GM21825 (cell line): ENCODE measurements at regions not wholly inside any gene's neighbourhood (a gene's known extent, or its start where the extent isn't known, plus 50 kb on each side); places are given as distances from the start of the nearest gene placed in this dataset.
"Not testable (repeated sequence)": the region's sequence is repeated elsewhere in the genome, so short reads cannot be mapped to it uniquely, and the experiment has no call there.

Experiments
- ATAC-seq: cut with Tn5 transposase; IDR thresholded peaks from one replicate; pipeline ENCODE4 v1.9.1; 2021; ENCODE audit warnings: mild to moderate bottlenecking, moderate library complexity; ENCODE audit not compliant: unreplicated experiment

DNA sequence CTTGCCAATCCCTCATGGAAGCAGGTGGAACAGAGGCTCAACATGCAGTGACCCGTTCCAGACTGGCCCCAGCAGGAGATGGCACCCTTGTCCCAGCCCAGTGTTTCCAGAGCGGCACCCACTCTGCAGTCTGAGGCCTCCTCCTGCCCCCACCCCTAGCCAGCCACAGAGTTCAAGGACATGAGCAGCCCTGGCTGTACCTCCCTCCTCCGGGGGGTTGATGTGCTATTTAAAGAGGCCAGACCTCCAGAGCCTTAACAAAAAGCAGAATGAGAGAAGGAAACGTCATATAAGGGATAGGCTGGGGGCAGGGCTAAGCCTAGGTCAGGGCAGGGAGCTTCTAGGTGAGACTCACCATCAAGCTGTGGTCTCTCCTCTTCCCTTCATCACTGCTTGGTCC, 115.7 kb upstream of the NANOS1 start:
- no peak for ATAC-seq

DNA sequence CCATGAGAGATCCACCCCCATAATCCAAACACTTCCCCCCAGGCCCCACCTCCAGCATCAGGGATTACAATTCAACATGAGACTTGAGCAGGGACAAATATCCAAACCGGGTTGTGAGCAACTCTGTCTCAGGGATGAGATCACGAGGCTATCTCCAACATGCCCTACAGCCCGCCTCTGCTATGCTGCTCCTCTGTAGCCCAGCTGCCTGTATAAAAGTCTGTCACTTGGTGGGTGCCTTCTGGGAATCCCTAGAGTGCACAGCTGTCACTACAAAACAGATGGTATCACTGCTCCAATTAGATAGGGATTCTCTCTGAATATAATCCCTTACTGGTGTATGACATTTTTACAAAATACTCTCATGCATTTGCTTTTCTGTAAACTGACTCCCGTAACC, 114.9 kb upstream of the NANOS1 start:
- no peak for ATAC-seq

DNA sequence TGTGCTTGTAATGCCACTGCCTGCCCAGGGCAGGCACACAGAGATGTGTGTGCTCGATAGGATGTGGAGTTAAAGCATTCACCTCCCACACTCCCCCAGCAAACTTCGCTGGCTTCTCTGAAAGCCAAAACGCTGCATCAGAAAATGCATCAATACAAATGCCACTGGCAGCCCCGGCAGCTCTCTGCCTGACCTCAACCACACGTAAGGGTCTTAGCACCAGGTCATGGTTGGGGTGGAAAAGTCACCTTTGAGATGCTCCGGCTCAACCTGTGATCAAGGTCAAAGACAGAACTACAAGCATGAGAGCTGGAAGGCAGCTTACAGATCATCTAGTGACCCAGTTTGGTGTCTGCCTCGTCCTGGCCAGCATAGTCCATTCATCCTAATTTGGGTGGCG, 114.4 kb upstream of the NANOS1 start:
- ATAC-seq: no peak

DNA sequence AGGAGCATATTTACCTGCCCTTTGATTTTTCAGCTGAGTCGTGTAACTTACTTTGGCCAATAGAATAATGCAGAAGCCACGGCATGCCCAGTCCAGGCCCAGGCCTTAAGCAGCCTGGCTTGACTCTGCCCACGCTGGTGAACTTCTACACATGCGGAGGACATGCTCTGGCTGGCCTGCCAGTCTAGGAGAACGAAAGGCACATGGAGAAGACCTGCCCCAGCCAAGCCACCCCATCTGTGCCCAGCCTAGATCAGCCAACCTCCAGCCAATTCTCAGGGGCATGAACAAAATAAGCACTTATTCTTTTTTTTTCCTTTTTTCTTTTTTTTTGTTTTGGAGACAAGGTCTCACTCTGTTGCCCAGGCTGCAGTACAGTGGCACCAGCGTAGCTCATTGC, 112.7 kb upstream of the NANOS1 start:
- ATAC-seq: no peak

DNA sequence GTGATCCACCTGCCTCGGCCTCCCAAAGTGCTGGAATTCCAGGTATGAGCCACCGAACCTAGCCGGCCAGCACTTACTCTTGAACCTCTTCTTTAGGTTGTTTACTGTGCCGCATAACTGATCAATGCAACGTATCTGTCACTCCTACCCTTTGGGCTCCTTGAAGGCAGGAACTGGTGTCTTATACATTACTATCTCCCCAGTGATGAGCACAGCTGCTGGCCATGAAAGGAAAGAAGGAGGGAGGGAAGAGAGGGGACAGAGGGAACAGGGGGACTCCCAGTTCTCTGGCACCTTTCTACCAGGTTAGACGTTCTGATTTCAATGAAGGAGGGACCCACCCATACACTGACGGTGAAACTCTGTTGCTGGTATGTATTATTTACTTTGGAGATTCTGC, 111.8 kb upstream of the NANOS1 start:
- no peak for ATAC-seq

DNA sequence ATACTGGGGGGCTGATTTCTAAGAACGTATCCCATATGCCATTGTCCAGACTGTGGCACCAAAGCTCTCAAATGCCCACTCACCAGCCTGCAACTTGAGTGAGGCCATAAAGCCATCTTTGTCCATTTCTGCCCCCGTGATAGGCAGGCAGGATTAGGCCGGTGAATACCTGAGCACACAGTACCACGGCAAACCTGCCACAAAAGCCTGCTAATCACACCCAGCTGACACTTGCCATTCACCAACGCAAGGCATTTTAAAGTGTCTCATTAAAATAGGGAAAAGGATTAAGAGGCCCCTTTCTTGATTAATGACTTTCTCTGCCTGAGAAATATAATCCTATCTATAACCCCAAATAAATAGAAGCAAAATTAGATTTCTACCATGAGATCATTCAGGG, 111.4 kb upstream of the NANOS1 start:
- no peak for ATAC-seq

DNA sequence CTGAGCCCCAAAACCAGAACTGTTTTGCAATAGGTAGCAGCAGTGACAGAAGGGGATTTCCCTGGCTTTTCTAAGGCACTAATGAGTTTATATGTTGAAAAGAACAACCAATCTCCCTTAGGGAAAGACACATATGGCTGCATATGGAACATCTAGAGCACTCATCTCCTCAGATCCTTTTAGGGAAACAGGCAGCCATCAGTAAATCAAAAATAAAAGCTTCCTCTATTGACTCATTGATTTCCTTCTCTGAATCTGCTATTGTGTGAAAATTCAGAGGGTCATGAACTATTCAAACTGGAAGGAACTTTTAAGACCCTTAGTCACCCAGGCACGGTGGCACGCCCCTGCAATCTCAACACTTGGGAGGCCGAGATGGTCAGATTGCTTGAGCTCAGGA, 110.9 kb upstream of the NANOS1 start:
- ATAC-seq: no peak

DNA sequence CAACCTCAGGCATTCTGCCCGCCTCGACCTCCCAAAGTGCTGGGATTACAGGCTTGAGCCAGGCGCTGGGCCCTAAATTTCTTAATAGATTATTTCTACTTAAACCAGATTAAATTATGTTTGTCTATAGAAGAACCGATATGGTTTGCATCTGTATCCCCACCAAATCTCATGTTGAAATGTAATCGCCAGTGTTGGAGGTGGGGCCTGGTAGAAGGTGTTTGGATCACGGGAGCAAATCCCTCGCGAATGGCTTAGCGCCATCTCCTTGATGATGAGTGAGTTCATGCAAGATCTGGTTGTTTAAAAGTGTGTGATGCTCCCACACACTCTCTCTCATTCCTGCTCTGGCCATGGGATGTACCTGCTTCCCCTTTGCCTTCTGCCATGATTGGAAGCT, 109.3 kb upstream of the NANOS1 start:
- no peak for ATAC-seq

DNA sequence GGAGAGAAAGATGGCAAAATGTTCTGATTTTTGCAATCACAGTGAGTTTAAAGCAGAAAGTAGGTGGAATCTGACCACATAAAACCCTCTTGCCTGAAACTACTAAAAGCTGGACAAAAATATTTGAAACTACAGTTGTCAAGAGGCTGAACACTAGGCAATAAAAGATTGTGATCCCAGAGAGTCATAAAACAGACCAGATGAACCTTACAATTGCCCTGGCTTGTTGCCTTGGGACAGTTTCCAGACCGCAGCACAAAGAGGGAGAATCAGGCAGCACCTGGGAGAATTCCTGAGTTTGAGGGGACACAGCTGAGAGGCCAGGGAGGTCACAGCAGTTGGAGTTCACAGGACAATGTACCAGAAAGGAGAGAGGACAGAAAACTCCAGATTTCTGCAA, 107.3 kb upstream of the NANOS1 start:
- ATAC-seq: no peak

DNA sequence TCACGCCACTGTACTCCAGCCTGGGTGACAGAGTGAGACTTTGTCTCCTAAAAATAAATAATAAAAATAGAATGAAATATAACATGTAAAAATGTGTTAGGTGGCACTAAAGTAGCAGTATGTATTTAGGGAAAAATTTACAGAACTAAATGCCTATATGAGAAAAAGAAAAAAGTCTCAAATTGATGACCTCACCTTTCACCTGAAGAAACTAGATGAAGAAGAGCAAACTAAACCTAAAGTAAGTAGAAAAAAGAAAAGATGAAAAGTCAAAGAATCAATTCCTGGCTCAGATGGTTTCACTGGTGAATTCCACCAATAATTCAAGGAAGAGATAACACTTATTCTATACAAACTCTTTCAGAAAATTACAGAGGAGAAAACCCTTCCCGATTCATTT, 106.5 kb upstream of the NANOS1 start:
- ATAC-seq: no peak

DNA sequence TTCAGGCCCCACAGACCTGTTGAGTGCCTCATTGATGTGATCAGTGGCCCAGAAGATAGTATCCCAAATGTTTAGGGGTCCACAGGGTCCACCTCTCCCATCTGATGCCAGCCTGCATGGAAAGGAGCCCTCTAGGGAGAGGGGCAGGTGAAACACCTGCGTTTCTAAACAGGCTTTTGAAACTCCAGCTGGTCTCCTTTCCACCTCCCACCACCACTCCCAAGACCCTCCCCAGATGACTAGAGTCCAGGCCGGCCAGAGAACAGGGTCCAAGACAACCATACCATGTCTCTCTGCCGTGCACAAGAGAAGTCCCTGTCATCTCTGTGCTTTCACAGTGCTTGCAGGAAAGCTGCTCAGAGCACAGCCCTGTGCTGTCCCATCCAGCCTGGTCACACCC, 105.0 kb upstream of the NANOS1 start:
- no peak for ATAC-seq

DNA sequence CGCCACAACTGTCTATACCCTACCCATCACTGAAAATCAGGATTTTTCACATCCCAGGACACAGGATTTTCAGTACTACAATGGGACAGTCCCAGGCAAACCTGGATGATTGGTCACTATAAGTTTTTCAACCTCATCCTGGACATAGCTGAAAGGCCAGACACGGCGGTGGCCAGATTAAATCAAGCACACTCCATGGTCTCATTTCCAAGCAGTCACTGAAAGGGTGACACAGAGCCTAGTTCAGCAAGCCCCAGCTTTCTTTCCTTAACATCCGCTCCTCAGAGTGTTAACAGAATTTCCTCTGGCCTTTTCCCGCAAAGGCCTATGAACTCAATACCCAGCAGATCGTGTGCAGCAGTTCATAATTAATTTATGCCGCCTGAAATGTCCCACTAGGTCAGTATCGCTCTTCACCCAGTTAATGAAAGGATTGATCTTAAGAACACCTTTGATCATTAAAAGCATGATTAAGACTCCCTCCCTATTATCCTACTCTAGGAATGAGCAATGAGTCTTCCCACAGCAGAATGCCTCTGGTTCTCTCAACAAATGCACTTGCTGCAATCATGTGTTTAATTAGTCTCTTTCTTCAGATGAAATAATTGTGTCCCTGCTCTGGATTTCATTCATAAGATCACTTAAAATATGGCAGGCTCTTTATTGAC, 104.0 kb upstream of the NANOS1 start:
- no peak for ATAC-seq

DNA sequence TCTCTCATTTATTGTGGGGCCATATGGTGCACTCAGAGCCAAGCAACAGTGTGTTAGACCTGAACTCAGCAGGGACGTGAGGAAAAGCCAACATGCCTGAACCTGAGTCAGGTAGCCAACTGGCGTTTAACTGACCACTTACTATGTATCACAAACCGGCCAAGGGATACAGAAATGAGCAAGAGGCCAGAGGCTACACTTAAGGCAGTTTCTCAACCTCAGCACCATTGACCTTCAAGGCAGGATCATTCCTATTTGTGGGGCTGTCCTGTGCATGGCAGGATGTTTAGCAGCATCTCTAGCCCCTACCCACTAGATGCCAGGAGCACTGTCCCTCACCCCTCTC, 103.5 kb upstream of the NANOS1 start:
- ATAC-seq: no peak

DNA sequence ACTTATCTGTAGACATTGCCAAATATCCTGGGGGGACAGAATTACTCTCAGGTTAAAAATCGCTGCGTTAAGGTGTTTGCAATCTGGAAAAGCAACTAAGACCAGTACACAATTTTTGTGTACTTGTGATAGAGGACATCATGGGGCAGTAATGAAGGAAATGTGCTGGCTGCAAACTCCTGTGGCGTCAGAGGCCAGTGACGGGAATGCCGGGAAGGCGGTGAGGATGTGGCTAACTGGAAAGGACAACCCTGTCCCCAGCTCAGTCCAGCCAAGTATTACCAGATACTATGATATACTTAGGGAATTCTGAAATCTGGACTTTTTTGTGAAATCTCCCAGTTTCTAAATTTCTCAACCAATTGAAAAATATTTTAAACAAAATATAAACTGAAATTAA, 103.1 kb upstream of the NANOS1 start:
- no peak for ATAC-seq

DNA sequence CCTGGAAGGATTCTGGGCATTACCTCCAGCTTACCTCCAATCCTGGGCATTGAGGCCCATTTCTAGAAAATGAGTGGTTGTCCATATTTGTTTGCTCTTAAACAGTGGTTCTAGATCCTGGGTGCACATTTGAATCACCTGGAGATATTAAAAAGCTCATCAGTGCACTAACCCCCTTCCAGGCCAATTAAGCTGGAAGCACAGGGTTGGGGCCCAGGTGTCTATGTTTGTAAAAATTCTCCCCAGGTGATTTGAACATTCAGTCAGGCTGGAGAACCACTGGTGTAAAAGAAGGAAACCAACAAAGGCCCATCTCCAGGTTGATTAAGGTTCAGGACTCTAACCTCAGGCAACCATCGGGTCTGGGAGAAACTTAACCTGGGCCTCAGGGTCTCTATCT, 102.6 kb upstream of the NANOS1 start:
- no peak for ATAC-seq

DNA sequence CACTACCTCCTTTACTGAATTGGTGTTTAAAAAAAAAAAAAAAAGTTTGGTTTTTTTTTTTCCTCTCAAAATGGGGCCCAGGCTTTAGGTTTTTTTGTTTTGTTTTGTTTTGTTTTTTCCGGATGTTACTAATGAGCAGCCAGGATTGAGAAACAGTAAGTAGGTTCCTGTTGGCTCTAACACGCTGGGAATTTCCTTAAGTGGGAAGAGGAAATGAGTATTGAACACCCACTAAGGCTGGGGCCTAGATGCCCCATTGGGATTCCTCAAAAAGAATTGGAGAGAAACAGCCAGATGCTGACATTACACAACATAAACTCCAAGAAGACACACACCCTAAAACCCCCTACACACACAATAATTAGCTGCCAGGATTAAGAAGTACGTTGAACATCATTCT, 102.2 kb upstream of the NANOS1 start:
- ATAC-seq: no peak

DNA sequence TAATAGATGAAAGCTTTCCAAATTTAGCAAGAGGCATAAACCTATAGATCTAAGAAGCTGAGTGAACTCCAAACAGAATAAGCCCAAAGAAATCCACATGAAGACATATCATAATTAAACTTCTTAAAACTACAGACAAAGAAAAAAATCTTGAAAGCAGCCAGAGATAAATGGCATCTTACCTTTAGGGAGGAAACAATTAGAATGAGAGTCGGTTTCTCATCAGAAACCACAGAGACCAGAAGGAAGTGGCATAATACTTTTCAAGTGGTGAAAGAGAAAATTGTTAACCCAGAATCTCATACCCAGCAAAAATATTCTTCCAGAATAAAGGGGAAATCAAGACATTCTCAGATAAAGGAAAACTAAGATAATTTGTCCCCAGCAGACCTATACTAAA, 98.9 kb upstream of the NANOS1 start:
- no peak for ATAC-seq

DNA sequence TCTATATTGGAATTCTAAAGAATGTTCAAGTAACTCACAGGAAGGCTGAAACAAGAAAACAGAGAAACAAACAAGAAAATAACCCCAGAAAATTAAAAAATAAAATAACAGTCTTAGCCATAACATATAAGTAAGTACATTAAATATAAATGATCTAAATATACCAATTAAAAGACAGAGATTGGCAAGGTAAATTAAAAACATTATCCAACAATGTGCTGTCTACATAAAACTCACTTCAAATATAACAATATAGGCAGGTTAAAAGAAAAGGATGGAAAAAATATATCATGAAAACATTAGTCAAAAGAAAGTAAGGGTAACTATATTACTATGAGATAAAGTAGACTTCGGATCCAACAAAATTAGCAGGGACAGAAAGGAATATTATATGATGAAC, 98.1 kb upstream of the NANOS1 start:
- ATAC-seq: no peak

DNA sequence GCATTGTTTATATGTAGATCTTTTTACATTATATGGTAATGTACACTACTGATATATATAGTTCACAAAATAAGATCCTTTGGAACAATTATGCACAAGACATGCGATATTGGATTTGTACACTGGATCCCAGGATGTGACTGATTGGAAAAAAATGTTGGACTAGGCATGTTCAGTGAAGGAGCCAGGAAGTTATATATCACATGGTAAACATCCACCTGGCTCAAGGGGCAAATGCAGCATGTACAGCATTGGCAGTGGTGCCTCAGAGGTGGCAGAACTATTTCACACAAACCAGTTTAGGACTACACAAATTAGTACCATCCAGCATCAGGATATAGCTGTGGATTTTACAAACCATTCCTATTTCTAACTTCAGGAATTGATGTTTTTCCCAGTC, 97.4 kb upstream of the NANOS1 start:
- not testable (repeated sequence) for ATAC-seq

DNA sequence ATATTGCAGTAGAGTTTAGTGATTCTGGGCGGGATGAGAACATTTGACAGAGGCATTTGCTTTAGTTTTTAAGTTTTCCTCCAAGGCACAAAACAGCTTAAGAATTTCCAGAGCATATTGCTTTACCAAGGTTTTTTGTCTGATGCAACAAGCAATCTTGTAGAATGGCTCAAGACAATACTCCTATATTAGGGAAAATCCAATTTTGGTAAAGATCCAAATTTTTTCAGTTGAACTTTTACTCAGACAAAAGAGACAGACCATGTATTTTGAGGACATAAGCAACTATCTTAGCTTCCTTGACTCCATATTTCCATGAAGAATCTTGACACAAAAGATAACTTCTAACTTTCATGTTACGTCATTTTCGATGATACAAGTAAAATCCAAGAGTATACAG, 92.3 kb upstream of the NANOS1 start:
- ATAC-seq: no peak

DNA sequence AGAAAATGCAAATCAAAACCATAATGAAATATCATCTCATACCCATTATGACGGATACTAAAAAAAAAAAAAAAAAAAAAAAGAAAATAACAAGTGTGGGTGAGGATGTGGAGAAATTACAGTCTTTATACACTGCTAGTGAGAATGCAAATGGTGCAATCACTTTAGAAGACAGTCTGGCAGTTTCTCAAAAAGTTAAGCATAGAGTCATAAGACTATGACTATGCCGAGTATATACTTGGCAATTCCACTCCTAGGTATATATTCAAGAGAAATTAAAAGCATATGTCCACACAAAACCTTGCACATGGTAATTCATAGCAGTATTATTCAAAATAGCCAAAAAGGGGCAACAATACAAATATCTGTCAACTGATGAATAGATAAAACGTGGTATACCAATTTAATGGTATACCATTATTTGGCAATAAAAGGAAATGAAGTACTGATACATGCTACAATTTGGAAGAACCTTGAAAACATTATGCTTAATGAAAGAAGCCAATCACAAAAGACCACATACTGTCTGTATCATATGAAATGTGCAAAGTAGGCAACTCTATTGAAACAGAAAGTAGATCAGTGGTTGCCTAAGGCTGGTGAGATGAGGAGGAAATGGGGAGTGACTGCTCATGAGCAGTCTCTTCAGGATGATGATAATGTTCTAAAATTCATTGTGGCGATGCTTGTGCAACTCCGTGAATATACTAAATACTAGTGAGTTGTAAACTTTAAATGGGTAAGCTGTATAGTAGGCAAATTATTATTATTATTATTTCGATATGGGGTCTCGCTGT, 90.1 kb upstream of the NANOS1 start:
- ATAC-seq: no peak

DNA sequence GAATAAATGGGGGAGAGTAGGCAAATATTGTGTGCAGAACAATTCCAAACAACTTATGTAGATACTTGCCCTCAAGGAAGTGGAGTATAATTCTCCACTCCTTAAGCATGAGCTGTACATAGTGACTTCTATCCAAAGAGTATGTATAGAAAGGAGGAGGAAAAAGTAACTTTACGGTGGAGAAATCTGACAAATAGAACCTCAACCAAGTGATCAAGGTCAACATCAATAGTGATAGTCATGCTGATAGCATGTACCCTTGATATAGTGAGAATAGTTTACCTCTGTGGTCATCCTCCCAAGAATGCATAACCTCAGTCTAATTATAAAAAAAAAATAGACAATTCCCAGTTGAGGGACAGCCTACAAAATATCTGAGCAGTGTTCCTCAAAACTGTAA, 89.1 kb upstream of the NANOS1 start:
- ATAC-seq: no peak

DNA sequence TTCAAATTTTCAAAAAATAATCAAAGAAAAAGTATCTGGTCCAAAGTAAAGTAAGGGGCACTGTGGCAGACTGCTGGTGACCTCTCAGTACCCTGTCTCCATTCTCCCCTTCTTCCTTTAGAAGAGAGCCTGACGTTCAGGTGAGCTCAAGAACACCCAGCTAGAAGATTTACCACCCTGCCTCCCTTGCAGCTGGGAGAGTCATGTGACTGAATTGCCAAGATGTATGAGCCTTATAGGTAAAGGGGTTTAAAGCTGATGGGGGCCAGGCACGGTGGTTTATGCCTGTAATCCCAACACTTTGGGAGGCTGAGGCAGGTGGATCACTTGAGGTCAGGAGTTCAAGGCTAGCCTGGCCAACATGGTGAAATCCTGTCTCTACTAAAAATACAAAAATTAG, 86.3 kb upstream of the NANOS1 start:
- ATAC-seq: no peak
